ENCODE measurements at regions not wholly inside any gene's neighbourhood (a gene's known extent, or its start where the extent isn't known, plus 50 kb on each side); places are given as distances from the start of the nearest gene placed in this dataset.
"Not testable (repeated sequence)": the region's sequence is repeated elsewhere in the genome, so short reads cannot be mapped to it uniquely, and the experiment has no call there.

DNA sequence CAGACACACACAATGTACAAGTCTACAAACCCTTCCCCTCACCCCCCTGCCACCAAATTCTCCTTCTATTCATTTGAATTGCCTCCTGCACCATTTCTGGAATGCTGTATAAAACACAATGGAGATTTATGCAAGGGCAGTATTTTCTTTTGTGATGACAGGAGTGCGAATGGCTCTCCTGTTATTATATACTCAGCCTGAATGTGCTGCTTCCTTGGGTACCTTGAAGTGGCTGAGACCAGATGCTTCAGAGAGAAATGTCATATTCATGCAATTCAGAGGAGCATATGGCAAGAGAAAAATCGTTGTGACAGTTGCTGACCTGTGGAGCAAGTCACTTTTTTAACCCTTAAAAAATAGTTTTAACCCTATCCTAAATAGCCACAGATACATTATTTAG is 468.0 kb upstream of the WWC1 start:
- no peak for DNase-seq (ENCODE audit: low read depth)

DNA sequence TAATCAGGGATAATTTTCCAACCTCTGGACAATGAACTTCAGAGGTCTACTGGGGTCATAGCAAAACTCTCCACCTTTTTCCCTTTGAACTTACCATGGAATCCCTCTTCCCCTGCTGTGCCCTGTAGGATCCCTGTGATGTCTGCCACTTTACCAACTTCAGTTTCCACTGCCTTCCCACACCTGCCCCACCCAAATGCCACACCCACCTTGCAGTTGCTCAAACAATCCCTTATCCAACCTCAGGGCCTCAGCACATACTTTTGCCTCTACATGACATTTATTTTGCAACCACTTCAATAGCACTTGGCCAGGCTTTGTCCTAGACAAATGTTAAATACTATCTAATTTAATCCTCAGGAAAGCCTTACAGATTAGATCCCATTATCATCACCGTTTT is 463.7 kb upstream of the WWC1 start:
- no peak for DNase-seq (ENCODE audit: low read depth)

DNA sequence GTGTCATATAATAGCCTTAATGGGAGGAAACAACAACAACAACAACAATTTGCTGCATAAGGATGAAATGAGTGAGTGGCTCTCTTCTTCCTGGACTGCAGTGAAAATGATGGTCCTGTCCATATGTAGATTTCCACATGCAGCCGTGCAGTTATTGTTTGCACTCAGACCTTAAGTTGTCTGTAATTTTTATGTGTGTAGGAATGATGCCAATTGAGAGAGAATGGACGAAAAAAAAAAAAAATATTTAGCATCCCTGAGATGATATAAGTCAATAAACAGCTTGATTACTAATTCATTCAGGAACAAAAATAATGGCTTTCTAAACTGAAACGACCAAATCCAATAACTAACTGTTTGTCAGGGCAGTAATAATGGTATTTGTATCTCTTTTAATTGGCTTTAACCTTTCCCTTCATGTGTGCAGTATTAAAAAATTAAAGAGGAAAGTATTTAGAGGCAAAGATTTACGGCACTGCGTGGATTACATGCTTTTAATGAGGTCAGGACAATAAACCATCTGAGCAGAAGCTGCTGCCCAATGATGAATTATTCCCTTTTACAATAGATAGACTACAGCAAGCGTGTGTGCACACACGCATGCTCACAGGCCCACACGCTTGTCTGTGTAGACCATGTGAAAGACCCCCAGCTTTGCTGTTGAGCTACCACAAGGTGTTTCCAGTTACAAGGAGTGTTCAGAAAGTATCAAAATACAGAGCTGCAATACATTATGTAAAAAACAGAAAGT is 459.5 kb upstream of the WWC1 start:
- DNase-seq (ENCODE audit: low read depth), result no peak

GRCh38 chr5:167832609-167833008 is 458.8 kb upstream of the WWC1 start:
- DNase-seq (ENCODE audit: low read depth), result no peak

GRCh38 chr5:167833456-167833855 is 458.0 kb upstream of the WWC1 start:
- DNase-seq (ENCODE audit: low read depth), result no peak

- peak; percentile 36 for DNase-seq (ENCODE audit: low read depth)
Observed at GRCh38 chr5:167835146-167835545, 456.3 kb upstream of the WWC1 start.

DNA sequence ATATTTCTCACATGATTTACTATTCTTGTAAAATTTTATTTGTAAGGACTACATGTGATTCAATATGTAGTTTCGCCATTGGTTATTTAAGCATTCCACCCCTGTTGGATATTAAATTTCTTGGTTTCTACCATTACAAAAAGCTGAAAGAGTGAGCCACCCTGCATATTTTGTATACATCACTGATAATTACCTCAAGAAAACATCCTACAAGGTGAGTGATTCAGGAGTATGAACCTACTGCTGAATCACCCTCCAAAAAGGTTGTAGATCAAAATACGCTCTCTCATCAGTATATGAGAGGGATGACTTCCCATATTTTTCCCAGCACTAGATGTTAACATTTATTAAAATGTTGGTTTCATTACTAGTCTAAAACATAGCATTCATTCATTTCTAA is 454.3 kb upstream of the WWC1 start:
- DNase-seq (ENCODE audit: low read depth), result no peak

DNA sequence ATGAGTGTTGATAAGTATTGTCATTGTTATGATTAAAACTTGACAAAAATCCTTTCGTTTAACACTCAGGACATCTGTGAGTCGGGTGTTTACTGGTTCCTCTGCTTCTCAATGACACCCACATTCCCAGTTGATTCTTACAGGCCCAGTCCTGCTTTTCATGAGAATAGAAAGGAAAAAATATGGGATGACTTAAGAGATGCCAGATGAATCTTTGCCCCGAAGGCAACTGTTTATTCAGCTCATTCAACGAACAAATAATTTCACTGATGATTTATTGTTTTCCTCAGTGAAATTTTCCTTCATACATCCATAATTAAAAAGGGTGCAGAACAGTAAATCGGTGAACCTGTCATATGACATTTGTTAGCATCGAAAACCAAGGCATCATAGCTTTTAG is 452.4 kb upstream of the WWC1 start:
- no peak for DNase-seq (ENCODE audit: low read depth)

DNA sequence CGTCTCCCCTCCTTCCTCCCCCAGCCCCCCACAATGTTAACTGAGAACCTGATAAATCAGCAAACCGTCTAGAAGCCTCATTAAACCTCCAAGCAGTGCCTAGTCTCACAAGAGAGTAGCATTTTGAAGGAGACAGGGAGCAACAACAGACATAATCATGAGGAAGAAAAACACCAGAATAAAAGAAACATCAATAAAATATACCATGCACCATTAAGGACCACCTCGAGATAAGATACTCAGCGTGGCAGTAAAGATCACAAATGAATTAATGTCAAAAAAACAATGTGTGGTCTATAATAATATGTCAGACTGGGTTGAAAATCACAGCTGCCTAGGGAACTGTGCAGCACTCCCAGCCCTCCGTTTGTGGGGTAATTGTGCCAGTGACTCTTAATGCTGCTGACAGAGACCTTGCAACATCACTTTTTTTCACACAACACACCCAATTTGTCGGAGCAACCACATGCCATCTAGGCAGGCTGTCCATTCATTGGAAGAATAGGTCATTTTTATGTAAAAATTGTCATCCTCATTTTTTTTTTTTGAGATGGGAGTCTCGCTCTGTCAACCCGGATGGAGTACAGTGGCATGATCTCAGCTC is 450.8 kb upstream of the WWC1 start:
- no peak for DNase-seq (ENCODE audit: low read depth)

GRCh38 chr5:167843881-167844572 is 447.4 kb upstream of the WWC1 start:
- DNase-seq (ENCODE audit: low read depth), result no peak

GRCh38 chr5:167845952-167846351 is 445.5 kb upstream of the WWC1 start:
- no peak for DNase-seq (ENCODE audit: low read depth)

DNA sequence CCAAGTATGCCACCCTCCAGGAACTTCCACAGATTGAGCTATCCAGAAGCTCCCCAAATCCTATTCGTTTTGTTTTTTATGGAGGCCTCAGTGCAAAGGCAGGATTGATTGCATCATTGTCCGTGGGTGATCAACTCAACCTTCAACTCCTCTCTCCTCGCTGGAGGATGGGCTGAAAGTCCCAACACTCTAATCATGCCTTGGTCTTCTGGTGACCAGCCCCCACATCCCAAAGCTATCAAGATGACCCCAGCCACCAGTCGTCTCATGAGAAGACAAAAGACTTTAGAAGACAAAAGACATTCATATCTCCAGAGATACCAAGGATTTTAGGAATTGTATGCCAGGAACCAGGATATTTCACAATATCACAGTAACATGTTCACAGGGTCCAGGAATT is 441.6 kb upstream of the WWC1 start:
- DNase-seq (ENCODE audit: low read depth), result no peak

- DNase-seq (ENCODE audit: low read depth), result no peak
Observed at GRCh38 chr5:167850911-167851310, 440.5 kb upstream of the WWC1 start.

- no peak for DNase-seq (ENCODE audit: low read depth)
Observed at GRCh38 chr5:167851416-167851815, 440.0 kb upstream of the WWC1 start.

DNA sequence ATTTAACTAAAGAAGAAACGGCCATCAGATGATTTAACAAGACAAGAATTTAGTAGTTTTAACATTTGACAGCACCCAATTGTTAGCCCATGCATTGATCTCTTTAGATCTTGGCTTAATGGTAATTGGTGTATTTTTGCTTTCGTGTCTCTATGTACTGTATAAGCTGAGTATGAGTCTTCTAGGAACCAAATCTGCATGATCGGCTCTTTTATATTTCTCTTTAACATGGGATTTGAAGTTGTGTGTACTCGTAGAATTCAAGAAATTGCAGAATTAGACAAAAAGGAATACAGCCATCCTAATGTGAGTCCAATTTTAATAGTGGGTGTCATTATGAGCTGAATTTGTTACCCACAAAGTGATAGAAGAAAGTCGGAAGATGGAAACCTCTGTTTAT is 438.9 kb upstream of the WWC1 start:
- no peak for DNase-seq (ENCODE audit: low read depth)

DNA sequence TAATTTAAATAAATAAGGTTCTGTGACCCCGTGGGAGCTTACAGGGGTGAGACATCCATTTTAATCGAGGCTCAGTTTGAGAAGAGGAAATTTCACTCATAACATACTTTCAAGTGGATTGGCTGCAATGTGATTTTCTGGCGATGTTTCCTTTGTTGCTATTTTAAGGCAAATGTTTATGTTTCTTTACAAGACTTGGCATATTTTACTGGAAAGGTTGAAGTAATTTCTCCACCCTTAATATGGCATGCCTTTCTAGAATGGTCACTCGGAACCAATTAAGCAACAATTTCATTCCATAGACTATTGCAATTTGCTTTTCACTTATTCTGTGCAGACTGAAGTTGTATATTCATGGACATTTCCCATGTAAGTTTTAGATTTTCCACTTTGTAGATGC is 438.0 kb upstream of the WWC1 start:
- DNase-seq (ENCODE audit: low read depth), result no peak

DNA sequence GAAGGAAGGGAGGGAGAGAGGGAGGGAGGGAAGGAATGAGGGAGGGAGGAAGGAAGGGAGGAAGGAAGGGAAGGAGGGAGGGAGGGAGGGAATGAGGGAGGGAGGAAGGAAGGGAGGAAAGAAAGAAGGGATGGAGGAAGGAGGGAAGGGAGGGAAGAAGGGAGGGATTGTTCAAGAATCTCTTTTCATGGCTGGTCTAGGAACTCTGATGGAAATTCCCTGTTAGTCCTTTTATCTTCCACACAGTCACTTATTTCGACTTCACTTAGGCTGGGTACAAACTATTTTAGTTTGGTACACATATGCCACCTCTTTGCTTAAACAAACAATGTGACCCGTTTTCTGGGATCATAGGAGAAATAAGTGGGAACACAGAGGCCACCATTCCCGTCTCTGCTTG is 435.6 kb upstream of the WWC1 start:
- DNase-seq (ENCODE audit: low read depth), result no peak

GRCh38 chr5:167857321-167857720 is 434.1 kb upstream of the WWC1 start:
- no peak for DNase-seq (ENCODE audit: low read depth)

GRCh38 chr5:167858186-167858855 is 433.1 kb upstream of the WWC1 start:
- DNase-seq (ENCODE audit: low read depth), result not testable (repeated sequence)

DNA sequence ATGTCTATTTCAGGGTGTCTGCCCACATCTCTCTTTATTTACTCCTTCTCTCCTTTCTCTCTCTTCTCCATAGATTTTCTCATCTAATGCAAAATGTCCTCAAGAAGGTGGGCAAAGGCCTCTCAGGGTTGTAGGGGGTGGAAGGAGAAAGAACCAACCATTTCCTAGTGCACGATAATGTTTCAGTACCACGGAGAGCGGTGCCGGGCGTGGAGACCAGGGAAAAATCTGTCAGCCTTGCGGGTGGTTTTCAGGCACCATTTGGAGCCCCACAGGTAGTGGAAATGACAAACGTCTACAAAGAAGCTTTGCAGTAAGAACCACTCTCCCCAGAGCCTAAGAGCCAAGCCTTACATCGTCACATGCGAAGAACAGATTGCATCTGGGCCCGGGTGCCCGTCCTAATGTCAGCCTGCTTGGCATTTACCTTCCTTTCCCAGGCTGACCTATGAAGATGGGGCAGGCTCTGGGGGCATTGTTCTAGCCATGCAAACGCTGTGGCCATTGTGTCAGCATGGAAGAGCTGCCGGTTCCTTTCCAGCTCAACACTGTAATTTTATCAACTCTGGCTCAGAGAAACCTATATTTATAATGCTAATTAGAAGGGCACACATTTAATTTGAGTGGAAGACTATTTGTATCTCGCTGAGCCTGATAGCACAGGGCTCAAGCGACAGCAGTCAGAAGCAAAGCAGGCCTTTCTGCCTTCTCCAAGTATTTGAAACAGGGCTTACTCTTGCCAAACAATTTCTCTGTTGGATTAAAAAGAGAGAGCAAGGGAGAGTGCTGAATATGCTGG is 430.1 kb upstream of the WWC1 start:
- DNase-seq (ENCODE audit: low read depth), result peak; percentile 10

GRCh38 chr5:167861928-167862426 is 429.5 kb upstream of the WWC1 start:
- DNase-seq (ENCODE audit: low read depth), result no peak

All from LHCN-M2 (cell line).